ENCODE measurements at regions not wholly inside any gene's neighbourhood (a gene's known extent, or its start where the extent isn't known, plus 50 kb on each side); places are given as distances from the start of the nearest gene placed in this dataset.

- Histone ChIP-seq H2AFZ (no peak overlapping the region), H3K4me3 (no peak overlapping the region), H3K27me3 (no peaks in the 10 kb centered on the region), H3K4me1 (ENCODE audit: insufficient read depth) (no peaks in the 10 kb centered on the region), H3K27ac (no peak overlapping the region), H3K36me3 (replicated peaks; ENCODE audit: insufficient read depth, low read depth) (no peaks in the 10 kb centered on the region), H3K9me3 (ENCODE audit: low read depth) (no peaks in the 10 kb centered on the region), H4K20me1 (ENCODE audit: insufficient read depth, poor library complexity, severe bottlenecking) (no peaks in the 10 kb centered on the region), H3K9me2 (replicated peaks; ENCODE audit: insufficient read depth) (no peaks in the 10 kb centered on the region), H3K4me2 (no peak overlapping the region), H3K79me2 (no peaks in the 10 kb centered on the region)
- DNase-seq (ENCODE audit: low spot score): no peak
- no peak for TF ChIP-seq EZH2phosphoT487 (IDR thresholded peaks at IDR 0.05; ENCODE audit: low read depth, severe bottlenecking, unreplicated experiment)
- no peak for TF ChIP-seq EZH2 (IDR thresholded peaks at IDR 0.05; ENCODE audit: borderline replicate concordance)
- TF ChIP-seq, protein P1, sequence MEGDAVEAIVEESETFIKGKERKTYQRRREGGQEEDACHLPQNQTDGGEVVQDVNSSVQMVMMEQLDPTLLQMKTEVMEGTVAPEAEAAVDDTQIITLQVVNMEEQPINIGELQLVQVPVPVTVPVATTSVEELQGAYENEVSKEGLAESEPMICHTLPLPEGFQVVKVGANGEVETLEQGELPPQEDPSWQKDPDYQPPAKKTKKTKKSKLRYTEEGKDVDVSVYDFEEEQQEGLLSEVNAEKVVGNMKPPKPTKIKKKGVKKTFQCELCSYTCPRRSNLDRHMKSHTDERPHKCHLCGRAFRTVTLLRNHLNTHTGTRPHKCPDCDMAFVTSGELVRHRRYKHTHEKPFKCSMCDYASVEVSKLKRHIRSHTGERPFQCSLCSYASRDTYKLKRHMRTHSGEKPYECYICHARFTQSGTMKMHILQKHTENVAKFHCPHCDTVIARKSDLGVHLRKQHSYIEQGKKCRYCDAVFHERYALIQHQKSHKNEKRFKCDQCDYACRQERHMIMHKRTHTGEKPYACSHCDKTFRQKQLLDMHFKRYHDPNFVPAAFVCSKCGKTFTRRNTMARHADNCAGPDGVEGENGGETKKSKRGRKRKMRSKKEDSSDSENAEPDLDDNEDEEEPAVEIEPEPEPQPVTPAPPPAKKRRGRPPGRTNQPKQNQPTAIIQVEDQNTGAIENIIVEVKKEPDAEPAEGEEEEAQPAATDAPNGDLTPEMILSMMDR (IDR thresholded peaks at IDR 0.05; ENCODE audit: poor library complexity): no peak
- WGBS (ENCODE audit: low lambda C conversion rate, missing lambda C conversion rate): 89% methylated on average over 17 of the region's 17 CpGs
Observed at GRCh38 chr20:24411003-24411833, 58.2 kb upstream of the SYNDIG1 start.

GRCh38 chr20:24407151-24407550, 62.3 kb upstream of the SYNDIG1 start:
- Histone ChIP-seq H3K9me2 (replicated peaks; ENCODE audit: insufficient read depth) (no peaks in the 10 kb centered on the region), H3K4me3 (no peak overlapping the region), H3K79me2 (no peaks in the 10 kb centered on the region), H3K27me3 (no peaks in the 10 kb centered on the region), H3K27ac (no peak overlapping the region), H3K9me3 (ENCODE audit: low read depth) (no peaks in the 10 kb centered on the region), H3K4me2 (no peak overlapping the region), H3K4me1 (ENCODE audit: insufficient read depth) (no peaks in the 10 kb centered on the region), H3K36me3 (replicated peaks; ENCODE audit: insufficient read depth, low read depth) (no peaks in the 10 kb centered on the region), H4K20me1 (ENCODE audit: insufficient read depth, poor library complexity, severe bottlenecking) (no peaks in the 10 kb centered on the region), H2AFZ (no peak overlapping the region)
- no peak for TF ChIP-seq EZH2 (IDR thresholded peaks at IDR 0.05; ENCODE audit: borderline replicate concordance)
- TF ChIP-seq, protein P1 (IDR thresholded peaks at IDR 0.05; ENCODE audit: poor library complexity): no peak
- no peak for DNase-seq (ENCODE audit: low spot score)
- WGBS (ENCODE audit: low lambda C conversion rate, missing lambda C conversion rate): 88% methylated on average over 1 of the region's 1 CpG

DNA sequence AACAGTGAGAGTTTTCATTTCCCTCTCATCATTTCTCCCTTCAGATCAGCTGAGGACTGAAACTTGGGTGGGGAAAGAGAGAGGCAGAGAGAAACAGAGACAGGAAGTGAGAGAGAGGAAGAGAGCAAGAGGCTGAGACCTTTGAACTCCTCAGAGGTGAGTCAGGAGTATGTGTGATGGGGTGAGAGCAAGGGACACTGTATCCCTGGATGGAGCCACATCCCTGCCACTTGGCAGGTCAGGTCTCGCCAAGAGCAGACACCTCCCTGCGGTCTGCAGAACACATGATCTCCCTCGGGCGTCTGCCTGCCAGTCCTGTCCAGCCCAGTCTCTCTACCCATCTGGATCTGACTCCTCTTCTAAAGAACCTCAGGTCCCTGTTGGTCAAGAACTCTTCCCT, 62.7 kb upstream of the SYNDIG1 start:
- 86% methylated on average over 4 of the region's 4 CpGs for WGBS (ENCODE audit: low lambda C conversion rate, missing lambda C conversion rate)
- no peak for DNase-seq (ENCODE audit: low spot score)
- Histone ChIP-seq H3K27me3 (no peaks in the 10 kb centered on the region), H3K4me3 (no peak overlapping the region), H3K4me1 (ENCODE audit: insufficient read depth) (no peaks in the 10 kb centered on the region), H3K9me3 (ENCODE audit: low read depth) (no peaks in the 10 kb centered on the region), H3K36me3 (replicated peaks; ENCODE audit: insufficient read depth, low read depth) (no peaks in the 10 kb centered on the region), H3K79me2 (no peaks in the 10 kb centered on the region), H3K4me2 (no peak overlapping the region), H4K20me1 (ENCODE audit: insufficient read depth, poor library complexity, severe bottlenecking) (no peaks in the 10 kb centered on the region), H2AFZ (no peak overlapping the region), H3K9me2 (replicated peaks; ENCODE audit: insufficient read depth) (no peaks in the 10 kb centered on the region), H3K27ac (no peak overlapping the region)
- no peak for TF ChIP-seq EZH2 (IDR thresholded peaks at IDR 0.05; ENCODE audit: borderline replicate concordance)
- TF ChIP-seq EZH2phosphoT487 (IDR thresholded peaks at IDR 0.05; ENCODE audit: low read depth, severe bottlenecking, unreplicated experiment): no peak
- TF ChIP-seq, protein P1 (IDR thresholded peaks at IDR 0.05; ENCODE audit: poor library complexity): no peak

Measured in hepatocyte (in vitro differentiated cells).